MM.1S (cell line): ENCODE measurements at regions not wholly inside any gene's neighbourhood (a gene's known extent, or its start where the extent isn't known, plus 50 kb on each side); places are given as distances from the start of the nearest gene placed in this dataset.

Experiments
- DNase-seq: peaks from one replicate; pipeline ENCODE4 v3.0.0-alpha.2; 2015
- H2AFZ ChIP-seq: fragments of 300-600 bp; sonication (generic); 2 replicates; pipeline ENCODE4 v1.6.0; 2016; ENCODE audit warnings: antibody characterized with exemption, low read length
- H3F3A ChIP-seq: fragments of 300-600 bp; sonication (generic); 2 replicates; pipeline ENCODE4 v1.6.1; 2016; ENCODE audit warnings: mild to moderate bottlenecking, antibody characterized with exemption, low read length, moderate library complexity, mixed read lengths; ENCODE audit not compliant: insufficient read depth
- H3K27ac ChIP-seq: fragments of 300-600 bp; sonication (generic); 2 replicates; pipeline ENCODE4 v1.5.1; 2016; ENCODE audit warnings: mild to moderate bottlenecking, low read length
- H3K27me3 ChIP-seq: fragments of 300-600 bp; sonication (generic); replicated peaks from 2 replicates; pipeline ENCODE4 v1.6.0; 2016; ENCODE audit warnings: low read length; ENCODE audit not compliant: insufficient read depth
- H3K36me3 ChIP-seq: fragments of 300-600 bp; sonication (generic); replicated peaks from 2 replicates; pipeline ENCODE4 v1.6.1; 2016; ENCODE audit warnings: mild to moderate bottlenecking, low read length, mixed read lengths; ENCODE audit not compliant: insufficient read depth
- H3K4me1 ChIP-seq: fragments of 300-600 bp; sonication (generic); 2 replicates; pipeline ENCODE4 v1.6.1; 2016; ENCODE audit warnings: low read length, mixed read lengths
- H3K4me2 ChIP-seq: fragments of 300-600 bp; sonication (generic); 2 replicates; pipeline ENCODE4 v1.6.0; 2016; ENCODE audit warnings: low read depth, low read length
- H3K4me3 ChIP-seq: fragments of 300-600 bp; sonication (generic); 2 replicates; pipeline ENCODE4 v1.5.1; 2016; ENCODE audit warnings: low read length, mixed read lengths
- H3K79me2 ChIP-seq: fragments of 300-600 bp; sonication (generic); 2 replicates; pipeline ENCODE4 v1.6.1; 2016; ENCODE audit warnings: mixed run types, low read length, mixed read lengths
- H3K9ac ChIP-seq: fragments of 300-600 bp; sonication (generic); 2 replicates; pipeline ENCODE4 v1.6.1; 2016; ENCODE audit warnings: low read length, mixed read lengths
- H3K9me2 ChIP-seq: fragments of 300-600 bp; sonication (generic); replicated peaks from 2 replicates; pipeline ENCODE4 v1.6.1; 2016; ENCODE audit warnings: mild to moderate bottlenecking, low read length, mixed read lengths; ENCODE audit not compliant: insufficient read depth
- H3K9me3 ChIP-seq: fragments of 300-600 bp; sonication (generic); replicated peaks from 2 replicates; pipeline ENCODE4 v1.6.1; 2016; ENCODE audit warnings: mild to moderate bottlenecking, low read length, mixed read lengths; ENCODE audit not compliant: insufficient read depth
- H4K20me1 ChIP-seq: fragments of 300-600 bp; sonication (generic); 2 replicates; pipeline ENCODE4 v1.6.1; 2016; ENCODE audit warnings: mild to moderate bottlenecking, low read length, moderate library complexity, mixed read lengths; ENCODE audit not compliant: insufficient read depth
- EZH2 ChIP-seq: fragments of 300-600 bp; sonication (generic); optimal IDR thresholded peaks from 2 replicates; pipeline ENCODE3; 2017; ENCODE audit warnings: low read depth, mild to moderate bottlenecking, antibody characterized with exemption, low read length, mixed read lengths
- EZH2phosphoT487 ChIP-seq: fragments of 300-600 bp; sonication (generic); IDR thresholded peaks from 2 replicates; pipeline ENCODE4 v1.6.1; 2018; ENCODE audit warnings: antibody characterized with exemption, low read length
- TF ChIP-seq, protein P1 (sequence below): fragments of 300-600 bp; sonication (generic); IDR thresholded peaks from 2 replicates; pipeline ENCODE4 v1.5.1; 2016; ENCODE audit warnings: antibody characterized with exemption, low read length, mixed read lengths

DNA sequence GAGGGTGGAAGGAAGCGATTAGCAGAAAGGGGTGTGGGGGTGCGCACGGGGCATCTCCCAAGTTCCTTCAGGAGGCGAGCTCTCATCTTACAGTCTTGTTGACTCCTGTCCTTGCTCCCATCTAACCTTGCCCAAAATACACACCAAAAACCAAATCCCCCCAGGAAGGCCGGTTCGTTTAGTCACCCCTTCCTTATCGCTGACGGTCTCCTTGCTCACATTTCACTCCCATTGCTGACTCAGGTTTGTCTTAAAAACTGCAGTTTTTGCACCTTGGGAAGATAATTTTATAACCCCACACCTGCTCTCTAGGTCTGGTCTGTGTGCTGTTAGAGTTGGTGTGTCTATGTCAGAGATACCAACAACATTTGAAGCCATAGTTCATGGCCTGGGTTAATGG is 68.1 kb upstream of the F3 start:
- Histone ChIP-seq H3K79me2 (no peaks in the 10 kb centered on the region), H3K4me2 (no peak overlapping the region), H3K4me1 (no peaks in the 10 kb centered on the region), H3K9me3 (no peaks in the 10 kb centered on the region), H3K4me3 (no peak overlapping the region), H3K27me3 (no peaks in the 10 kb centered on the region), H3F3A (no peaks in the 10 kb centered on the region), H3K36me3 (no peaks in the 10 kb centered on the region), H3K27ac (no peak overlapping the region), H2AFZ (no peak overlapping the region), H3K9me2 (no peaks in the 10 kb centered on the region), H3K9ac (no peak overlapping the region), H4K20me1 (no peaks in the 10 kb centered on the region)
- DNase-seq: no peak
- TF ChIP-seq EZH2phosphoT487: no peak
- TF ChIP-seq EZH2: no peak
- TF ChIP-seq, protein P1, sequence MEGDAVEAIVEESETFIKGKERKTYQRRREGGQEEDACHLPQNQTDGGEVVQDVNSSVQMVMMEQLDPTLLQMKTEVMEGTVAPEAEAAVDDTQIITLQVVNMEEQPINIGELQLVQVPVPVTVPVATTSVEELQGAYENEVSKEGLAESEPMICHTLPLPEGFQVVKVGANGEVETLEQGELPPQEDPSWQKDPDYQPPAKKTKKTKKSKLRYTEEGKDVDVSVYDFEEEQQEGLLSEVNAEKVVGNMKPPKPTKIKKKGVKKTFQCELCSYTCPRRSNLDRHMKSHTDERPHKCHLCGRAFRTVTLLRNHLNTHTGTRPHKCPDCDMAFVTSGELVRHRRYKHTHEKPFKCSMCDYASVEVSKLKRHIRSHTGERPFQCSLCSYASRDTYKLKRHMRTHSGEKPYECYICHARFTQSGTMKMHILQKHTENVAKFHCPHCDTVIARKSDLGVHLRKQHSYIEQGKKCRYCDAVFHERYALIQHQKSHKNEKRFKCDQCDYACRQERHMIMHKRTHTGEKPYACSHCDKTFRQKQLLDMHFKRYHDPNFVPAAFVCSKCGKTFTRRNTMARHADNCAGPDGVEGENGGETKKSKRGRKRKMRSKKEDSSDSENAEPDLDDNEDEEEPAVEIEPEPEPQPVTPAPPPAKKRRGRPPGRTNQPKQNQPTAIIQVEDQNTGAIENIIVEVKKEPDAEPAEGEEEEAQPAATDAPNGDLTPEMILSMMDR: no peak

DNA sequence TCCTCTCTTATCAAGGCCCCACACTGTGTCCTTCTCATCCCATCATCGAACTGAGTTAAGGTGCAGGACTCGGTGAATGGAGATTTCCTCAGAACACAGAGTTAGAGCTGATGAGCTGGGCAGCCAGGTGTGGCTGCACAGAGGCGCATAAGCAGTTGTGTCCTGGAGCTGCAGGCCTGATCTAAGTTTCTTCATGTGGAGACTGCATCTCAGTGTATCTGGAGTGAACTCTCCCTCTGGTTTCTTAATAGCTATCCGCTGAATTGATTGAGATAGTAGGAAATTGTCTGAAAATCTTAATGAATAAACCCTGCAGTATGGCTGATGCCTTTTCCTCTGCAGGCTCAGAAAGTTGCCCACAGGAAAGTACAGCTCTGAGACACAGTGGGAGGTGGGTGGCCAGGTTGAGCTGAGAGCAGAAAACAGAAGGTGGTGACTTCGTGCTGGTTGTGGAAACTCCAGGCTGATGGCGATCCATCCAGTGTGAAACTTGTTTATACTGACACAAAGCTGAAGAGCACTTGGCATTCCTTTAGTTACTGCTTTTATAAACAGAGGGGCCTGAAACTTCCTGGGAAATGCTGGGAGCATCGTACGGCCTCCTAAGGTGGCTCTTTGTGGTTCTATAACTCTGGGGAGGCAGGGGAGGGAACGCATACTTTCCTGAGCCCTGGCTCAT is 67.4 kb upstream of the F3 start:
- Histone ChIP-seq H3K36me3 (no peaks in the 10 kb centered on the region), H2AFZ (no peak overlapping the region), H4K20me1 (no peaks in the 10 kb centered on the region), H3K79me2 (no peaks in the 10 kb centered on the region), H3K27ac (no peak overlapping the region), H3K4me2 (no peak overlapping the region), H3K27me3 (no peaks in the 10 kb centered on the region), H3K4me1 (no peaks in the 10 kb centered on the region), H3K9me2 (no peaks in the 10 kb centered on the region), H3K4me3 (no peak overlapping the region), H3K9ac (no peak overlapping the region), H3K9me3 (no peaks in the 10 kb centered on the region), H3F3A (no peaks in the 10 kb centered on the region)
- TF ChIP-seq EZH2 (no peak), EZH2phosphoT487 (no peak)
- TF ChIP-seq, protein P1: no peak
- DNase-seq: no peak

DNA sequence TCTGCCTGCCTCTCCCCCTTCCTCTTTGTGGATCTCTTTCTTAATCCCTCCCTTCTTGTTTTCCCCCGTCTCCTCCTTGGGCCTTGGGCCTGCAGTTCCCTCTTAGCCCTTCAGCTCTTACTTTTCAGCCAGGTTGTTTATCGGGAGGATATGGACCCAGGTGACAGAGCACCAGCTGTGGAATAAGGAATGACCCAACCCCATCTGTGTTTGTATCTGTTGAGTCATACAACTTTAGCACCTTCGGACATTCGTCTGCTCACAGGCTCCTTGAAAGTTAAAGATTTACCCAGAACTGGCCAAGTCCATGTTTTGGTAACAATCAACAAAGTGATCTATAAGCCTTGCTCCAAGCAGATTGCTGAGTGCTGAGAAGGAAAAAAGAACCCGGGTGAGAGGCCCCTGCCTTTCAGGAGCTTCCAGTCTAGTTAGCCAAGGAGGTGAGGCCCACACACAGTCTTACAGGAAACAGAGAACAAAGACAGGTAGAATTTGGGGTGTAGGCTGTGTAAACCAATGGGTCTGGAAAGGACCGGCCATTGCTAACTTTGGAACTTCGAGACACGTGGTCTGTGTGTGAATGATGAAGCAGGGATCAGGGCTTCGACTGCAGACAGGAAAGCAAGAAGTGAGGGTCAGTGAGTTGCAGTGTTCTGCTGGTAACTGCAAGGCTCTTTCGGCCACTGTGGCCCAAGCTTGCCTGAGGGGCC is 66.7 kb upstream of the F3 start:
- TF ChIP-seq EZH2 (no peak), EZH2phosphoT487 (no peak)
- TF ChIP-seq, protein P1: no peak
- no peak for DNase-seq
- no peaks in the 10 kb centered on the region for H3K27me3 ChIP-seq
- no peak overlapping the region for H3K27ac ChIP-seq
- no peaks in the 10 kb centered on the region for H3K9me2 ChIP-seq
- no peak overlapping the region for H3K9ac ChIP-seq
- no peaks in the 10 kb centered on the region for H3F3A ChIP-seq
- H3K4me1 ChIP-seq: no peaks in the 10 kb centered on the region
- no peaks in the 10 kb centered on the region for H3K9me3 ChIP-seq
- H3K4me2 ChIP-seq: no peak overlapping the region
- H3K4me3 ChIP-seq: no peak overlapping the region
- no peak overlapping the region for H2AFZ ChIP-seq
- no peaks in the 10 kb centered on the region for H4K20me1 ChIP-seq
- H3K36me3 ChIP-seq: no peaks in the 10 kb centered on the region
- H3K79me2 ChIP-seq: no peaks in the 10 kb centered on the region
